Ovary (tissue), 7 donors: ENCODE measurements at regions not wholly inside any gene's neighbourhood (a gene's known extent, or its start where the extent isn't known, plus 50 kb on each side); places are given as distances from the start of the nearest gene placed in this dataset.

Experiments
- DNase-seq, 5 donors: peaks; one replicate each; pipeline ENCODE4 v3.0.0-alpha.2; 2019 to 2020
- H3K27ac ChIP-seq, 2 donors: fragments of 200-600 bp; one replicate each; pipeline versions ENCODE4 v1.5.1 to v1.8.0; 2019 to 2022
- H3K27me3 ChIP-seq: fragments of 200-600 bp; one replicate; pipeline ENCODE4 v1.8.0; 2022
- H3K36me3 ChIP-seq: fragments of 200-600 bp; sonication (generic); one replicate; pipeline ENCODE4 v1.5.1; 2019
- H3K4me1 ChIP-seq: one replicate; pipeline ENCODE4 v1.8.1; 2013; ENCODE audit warnings: mild to moderate bottlenecking, moderate library complexity; ENCODE audit not compliant: insufficient read depth
- H3K4me3 ChIP-seq: fragments of 200-600 bp; sonication (generic); one replicate; pipeline ENCODE4 v1.5.1; 2017
- H3K9me3 ChIP-seq, 2 donors: fragments of 200-600 bp in 1 of 2; sonication (generic) in 1 of 2; one replicate each; pipeline versions ENCODE4 v1.5.1 to v1.8.1; 2013 to 2019; ENCODE audit warnings: mild to moderate bottlenecking in 1 of 2, moderate library complexity in 1 of 2
- CTCF ChIP-seq, 3 donors: fragments of 450-650 bp in 2 of 3; fragments of 200-600 bp in 1 of 3; IDR thresholded peaks; one replicate each; pipeline versions ENCODE4 v1.5.1 to v1.8.0; 2016 to 2022; ENCODE audit warnings: antibody characterized with exemption in 3 of 3, mild to moderate bottlenecking in 1 of 3
- EP300 ChIP-seq: sonication (generic); formaldehyde crosslinking; IDR thresholded peaks from one replicate; pipeline ENCODE4 v1.6.1; 2017; ENCODE audit warnings: antibody characterized with exemption
- POLR2A ChIP-seq: fragments of 450-650 bp; IDR thresholded peaks from one replicate; pipeline ENCODE4 v1.6.1; 2017; ENCODE audit warnings: antibody characterized with exemption, mild to moderate bottlenecking, moderate library complexity
- WGBS, 3 donors: extraction: QIAGEN DNeasy Blood & Tissue Kit in 1 of 3; methylation state at CpG; one replicate each; pipeline versions ENCODE4 v1.1.5 to v1.1.7; 2013 to 2017; 5-methylcytosine and 5-hydroxymethylcytosine counted together
- intact Hi-C, 4 donors: fragments of 100-400 bp; cut with DNase I; formaldehyde crosslinking; loops; one replicate each; pipeline versions ENCODE4 v1.11.0 to v1.15.1; 2022 to 2023
- donor health status: DM: no; HTN: no; CAD: no; lungs with moderate emphysema.
- donor health status: DM: no; HTN: no; CAD: no.
- donor health status: Bipolar disorder and iron deficiency.
- donor health status: DM: no; HTN: no; CAD: no.
- donor health status: DM: yes; HTN: yes; CAD: no.

- H3K9me3 ChIP-seq = no peaks in the 10 kb centered on the region
- H3K27ac ChIP-seq = no peak overlapping the region
- intact Hi-C loops = no loop called here
- no peak for DNase-seq
- TF ChIP-seq CTCF (IDR thresholded peaks at IDR 0.05) (no peak), POLR2A (no peak), EP300 (no peak)
- WGBS, 3 donors = 73 to 81% (median 78%) methylated on average over 11 of the region's 11 CpGs
- no peaks in the 10 kb centered on the region for H3K4me1 ChIP-seq
- no peaks in the 10 kb centered on the region for H3K27me3 ChIP-seq
- no peak overlapping the region for H3K4me3 ChIP-seq
- no peaks in the 10 kb centered on the region for H3K36me3 ChIP-seq
These were observed 228.2 kb upstream of the PWP1 start for GRCh38 chr12:107457362-107457935.

GRCh38 chr12:107458163-107458562, 227.4 kb upstream of the PWP1 start:
- no peak overlapping the region for H3K4me3 ChIP-seq
- 47 to 61% (median 52%) methylated on average over 2 of the region's 2 CpGs for WGBS, 3 donors
- H3K27ac ChIP-seq = no peak overlapping the region
- no peaks in the 10 kb centered on the region for H3K36me3 ChIP-seq
- H3K27me3 ChIP-seq = no peaks in the 10 kb centered on the region
- no peaks in the 10 kb centered on the region for H3K9me3 ChIP-seq
- TF ChIP-seq POLR2A = no peak
- no peak for DNase-seq
- intact Hi-C loops = no loop called here
- H3K4me1 ChIP-seq = no peaks in the 10 kb centered on the region

- H3K27ac ChIP-seq = no peak overlapping the region
- intact Hi-C loops = no loop called here
- H3K4me1 ChIP-seq = no peaks in the 10 kb centered on the region
- 88 to 92% (median 91%) methylated on average over 2 of the region's 2 CpGs for WGBS, 3 donors
- H3K27me3 ChIP-seq = no peaks in the 10 kb centered on the region
- no peak overlapping the region for H3K4me3 ChIP-seq
- DNase-seq = no peak
- no peaks in the 10 kb centered on the region for H3K36me3 ChIP-seq
- no peak for TF ChIP-seq POLR2A
- no peak for TF ChIP-seq CTCF (IDR thresholded peaks at IDR 0.05)
- TF ChIP-seq EP300 = no peak
- H3K9me3 ChIP-seq = no peaks in the 10 kb centered on the region
These were observed 226.6 kb upstream of the PWP1 start for GRCh38 chr12:107458990-107459389.

- Histone ChIP-seq H3K9me3 (no peaks in the 10 kb centered on the region), H3K27me3 (no peaks in the 10 kb centered on the region), H3K36me3 (no peaks in the 10 kb centered on the region), H3K27ac (no peak overlapping the region), H3K4me3 (no peak overlapping the region), H3K4me1 (no peaks in the 10 kb centered on the region)
- no peak for DNase-seq
- WGBS, 3 donors = 53 to 66% (median 59%) methylated on average over 7 of the region's 7 CpGs
- intact Hi-C loops = no loop called here
- no peak for TF ChIP-seq EP300
- TF ChIP-seq POLR2A = no peak
These were observed 226.0 kb upstream of the PWP1 start for GRCh38 chr12:107459641-107460040.

- H3K4me1 ChIP-seq = no peaks in the 10 kb centered on the region
- intact Hi-C loops = no loop called here
- H3K27ac ChIP-seq = no peak overlapping the region
- no peaks in the 10 kb centered on the region for H3K27me3 ChIP-seq
- WGBS, 3 donors = 21 to 32% (median 28%) methylated on average over 6 of the region's 6 CpGs
- no peak for TF ChIP-seq CTCF (IDR thresholded peaks at IDR 0.05)
- no peak for TF ChIP-seq POLR2A
- H3K36me3 ChIP-seq = no peaks in the 10 kb centered on the region
- H3K4me3 ChIP-seq = no peak overlapping the region
- DNase-seq = no peak
- H3K9me3 ChIP-seq = no peaks in the 10 kb centered on the region
These were observed 224.2 kb upstream of the PWP1 start for GRCh38 chr12:107461222-107461975.
